ES-I3 (cell line): ENCODE measurements at regions not wholly inside any gene's neighbourhood (a gene's known extent, or its start where the extent isn't known, plus 50 kb on each side); places are given as distances from the start of the nearest gene placed in this dataset.
"Not testable (repeated sequence)": the region's sequence is repeated elsewhere in the genome, so short reads cannot be mapped to it uniquely, and the experiment has no call there.

Source experiments
- H3K36me3 ChIP-seq: 2 replicates; pipeline ENCODE4 v1.6.1; 2013; ENCODE audit warnings: mild to moderate bottlenecking, low read length, control low read depth, moderate library complexity; ENCODE audit not compliant: insufficient read depth
- H3K4me1 ChIP-seq: 2 replicates; pipeline ENCODE4 v1.6.1; 2013; ENCODE audit warnings: mild to moderate bottlenecking, control low read depth, low read length; ENCODE audit not compliant: insufficient read depth
- H3K9ac ChIP-seq: 2 replicates; pipeline ENCODE4 v1.6.1; 2013; ENCODE audit warnings: low read depth, mild to moderate bottlenecking, low read length, moderate library complexity
- H3K9me3 ChIP-seq: 2 replicates; pipeline ENCODE4 v1.6.1; 2013; ENCODE audit warnings: mild to moderate bottlenecking, low read length, moderate library complexity; ENCODE audit not compliant: control insufficient read depth, insufficient read depth

GRCh38 chr13:84831666-84832657 is 949.7 kb upstream of the SLITRK1 start:
- H3K9ac ChIP-seq, result no peak overlapping the region; the same call in 1 of the 2 replicates
- H3K4me1 ChIP-seq, result no peaks in the 10 kb centered on the region
- no peaks in the 10 kb centered on the region for H3K36me3 ChIP-seq
- no peaks in the 10 kb centered on the region for H3K9me3 ChIP-seq

- no peaks in the 10 kb centered on the region for H3K36me3 ChIP-seq
- no peaks in the 10 kb centered on the region for H3K9me3 ChIP-seq
- H3K9ac ChIP-seq, result no peak overlapping the region
- no peaks in the 10 kb centered on the region for H3K4me1 ChIP-seq
Measured at GRCh38 chr13:84823528-84823927, 941.3 kb upstream of the SLITRK1 start.

- no peaks in the 10 kb centered on the region for H3K9me3 ChIP-seq
- no peaks in the 10 kb centered on the region for H3K4me1 ChIP-seq
- no peak overlapping the region for H3K9ac ChIP-seq
- no peaks in the 10 kb centered on the region for H3K36me3 ChIP-seq
Measured at GRCh38 chr13:84821261-84821660, 939.0 kb upstream of the SLITRK1 start.

DNA sequence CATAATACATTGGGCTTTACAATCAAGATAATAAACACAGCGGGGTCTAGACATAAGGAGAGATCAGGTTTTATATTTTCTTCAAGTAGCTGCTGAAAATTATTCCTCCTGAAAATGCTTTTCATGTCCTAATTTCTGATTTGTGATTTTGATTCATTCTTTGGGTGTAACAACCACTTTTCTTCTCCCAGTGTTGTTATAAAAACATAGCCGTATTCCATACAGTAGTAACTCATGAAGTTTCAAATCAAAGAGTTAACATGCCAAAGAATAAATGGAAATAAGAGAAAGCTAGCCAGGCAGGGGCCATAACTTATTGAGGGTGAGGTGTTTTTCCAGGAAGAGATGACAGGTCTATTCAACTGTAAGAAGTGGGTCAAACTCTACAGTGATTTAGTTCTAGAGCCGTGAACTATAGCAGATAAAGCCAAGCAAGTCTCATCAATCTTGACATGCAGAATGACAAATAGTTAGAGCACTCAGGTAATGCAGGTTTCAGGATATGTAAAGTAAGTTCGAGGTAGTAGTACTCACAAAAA is 934.4 kb upstream of the SLITRK1 start:
- Histone ChIP-seq H3K9me3 (no peaks in the 10 kb centered on the region), H3K9ac (no peak overlapping the region), H3K36me3 (no peaks in the 10 kb centered on the region), H3K4me1 (no peaks in the 10 kb centered on the region)

GRCh38 chr13:84812789-84813188 is 930.5 kb upstream of the SLITRK1 start:
- no peak overlapping the region for H3K9ac ChIP-seq
- H3K9me3 ChIP-seq, result no peaks in the 10 kb centered on the region
- peaks cover 9% of the 10 kb centered on the region; the same call in 1 of the 2 replicates for H3K4me1 ChIP-seq
- no peaks in the 10 kb centered on the region for H3K36me3 ChIP-seq

DNA sequence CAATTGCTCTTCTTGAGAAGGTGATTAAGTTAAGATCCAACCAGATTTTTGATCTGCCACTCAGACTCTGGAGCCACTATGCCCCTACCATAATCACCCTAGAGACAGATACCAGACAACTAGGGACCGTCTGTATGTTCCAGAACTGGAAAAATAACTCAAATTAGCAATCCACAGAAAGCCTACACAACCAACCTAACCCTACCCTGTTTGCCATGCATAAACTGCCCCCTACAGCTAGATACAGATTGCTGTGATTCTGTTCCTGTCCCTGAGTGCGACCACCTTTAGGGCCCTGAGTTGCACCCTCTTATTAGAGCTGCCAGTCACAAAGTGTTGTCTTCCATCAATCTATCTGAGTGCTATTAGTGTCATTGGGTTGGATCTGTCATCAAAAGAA is 929.8 kb upstream of the SLITRK1 start:
- Histone ChIP-seq H3K9ac (no peak overlapping the region), H3K36me3 (no peaks in the 10 kb centered on the region), H3K4me1 (peaks cover 9% of the 10 kb centered on the region; the same call in 1 of the 2 replicates), H3K9me3 (no peaks in the 10 kb centered on the region)

GRCh38 chr13:84810781-84811180 is 928.5 kb upstream of the SLITRK1 start:
- H3K9me3 ChIP-seq, result no peaks in the 10 kb centered on the region
- no peak overlapping the region for H3K9ac ChIP-seq
- no peaks in the 10 kb centered on the region for H3K36me3 ChIP-seq
- H3K4me1 ChIP-seq, result peaks cover 9% of the 10 kb centered on the region; the same call in 1 of the 2 replicates

GRCh38 chr13:84802073-84802472 is 919.8 kb upstream of the SLITRK1 start:
- no peaks in the 10 kb centered on the region for H3K9me3 ChIP-seq
- H3K36me3 ChIP-seq, result no peaks in the 10 kb centered on the region
- H3K4me1 ChIP-seq, result no peaks in the 10 kb centered on the region
- H3K9ac ChIP-seq, result no peak overlapping the region

DNA sequence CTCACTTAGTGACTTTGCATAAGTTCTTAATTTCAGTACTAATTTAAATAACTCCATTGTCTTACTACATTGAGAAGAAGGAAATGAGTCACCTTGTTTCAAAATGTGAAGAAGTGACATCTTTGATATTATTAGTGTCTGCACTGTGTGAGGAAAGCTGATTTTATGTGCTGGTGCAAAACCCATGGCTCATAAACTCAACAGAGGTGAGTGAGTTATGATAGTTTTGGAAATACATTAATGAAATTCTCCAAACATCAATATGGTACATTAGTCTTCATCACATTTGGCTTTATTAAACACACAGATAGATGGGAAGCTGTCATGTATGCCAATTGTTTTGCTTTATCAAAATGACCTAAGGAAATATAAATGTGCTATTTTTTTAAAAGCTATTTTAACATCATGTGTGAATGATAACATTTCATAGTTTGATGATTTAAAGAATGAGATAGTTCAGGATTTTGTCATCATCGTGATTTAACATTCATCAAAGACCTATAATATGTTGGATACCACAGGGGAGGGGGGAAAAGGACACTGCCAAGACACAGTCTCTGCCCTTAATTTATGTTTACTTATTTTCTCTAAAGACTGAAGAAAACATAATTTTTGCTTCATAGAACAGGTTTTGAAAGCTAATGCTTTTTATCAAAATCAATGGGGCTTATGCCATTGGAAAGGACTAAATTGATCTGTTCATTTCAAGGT is 902.3 kb upstream of the SLITRK1 start:
- Histone ChIP-seq H3K9ac (no peak overlapping the region), H3K36me3 (no peaks in the 10 kb centered on the region), H3K4me1 (peaks cover 9% of the 10 kb centered on the region; the same call in 1 of the 2 replicates), H3K9me3 (no peaks in the 10 kb centered on the region)

- no peak overlapping the region for H3K9ac ChIP-seq
- no peaks in the 10 kb centered on the region for H3K9me3 ChIP-seq
- H3K4me1 ChIP-seq, result no peaks in the 10 kb centered on the region
- H3K36me3 ChIP-seq, result no peaks in the 10 kb centered on the region
Measured at GRCh38 chr13:84777316-84777715, 895.0 kb upstream of the SLITRK1 start.

GRCh38 chr13:84776593-84776992 is 894.3 kb upstream of the SLITRK1 start:
- no peaks in the 10 kb centered on the region for H3K9me3 ChIP-seq
- no peaks in the 10 kb centered on the region for H3K36me3 ChIP-seq
- no peaks in the 10 kb centered on the region for H3K4me1 ChIP-seq
- no peak overlapping the region for H3K9ac ChIP-seq

DNA sequence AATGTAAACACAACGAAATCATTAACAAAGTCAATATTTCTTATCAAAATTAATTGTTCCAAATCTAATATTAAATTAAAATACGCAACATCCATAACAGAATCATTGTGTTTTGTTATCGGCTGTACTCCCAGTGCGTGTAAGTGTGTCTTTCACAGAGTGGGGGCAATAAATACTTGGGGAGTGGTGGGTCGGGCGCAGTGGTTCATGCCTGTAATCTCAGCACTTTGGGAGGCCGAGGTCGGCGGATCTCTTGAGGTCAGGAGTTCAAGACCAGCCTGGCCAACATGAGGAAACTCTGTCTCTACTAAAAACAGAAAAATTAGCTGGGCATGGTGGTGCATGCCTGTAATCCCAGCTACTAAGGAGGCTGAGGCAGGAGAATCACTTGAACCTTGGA is 893.6 kb upstream of the SLITRK1 start:
- not testable (repeated sequence) for H3K9me3 ChIP-seq, H3K36me3 ChIP-seq, H3K9ac ChIP-seq, H3K4me1 ChIP-seq

DNA sequence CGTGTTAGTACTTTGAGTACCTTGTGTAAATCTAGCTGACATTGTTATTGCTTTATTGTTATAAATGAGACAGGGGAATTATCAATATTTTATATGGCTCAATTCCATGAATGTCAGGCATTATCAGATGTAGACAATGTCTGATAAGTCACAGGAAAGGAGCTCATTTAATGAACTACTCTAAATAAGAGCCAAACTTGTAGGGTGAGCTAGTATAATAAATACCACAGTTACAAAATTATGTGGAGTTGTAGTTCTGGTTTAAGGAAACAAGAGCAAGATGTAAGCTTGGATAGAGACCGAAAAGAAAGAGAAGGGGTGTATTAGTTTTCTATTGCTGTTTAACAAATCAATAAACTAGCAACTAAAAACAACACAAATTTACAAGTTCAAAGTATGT is 891.8 kb upstream of the SLITRK1 start:
- H3K4me1 ChIP-seq, result no peaks in the 10 kb centered on the region; the same call in 1 of the 2 replicates
- no peaks in the 10 kb centered on the region for H3K36me3 ChIP-seq
- no peak overlapping the region for H3K9ac ChIP-seq
- H3K9me3 ChIP-seq, result no peaks in the 10 kb centered on the region

- Histone ChIP-seq H3K9ac (no peak overlapping the region), H3K36me3 (no peaks in the 10 kb centered on the region), H3K4me1 (no peaks in the 10 kb centered on the region), H3K9me3 (no peaks in the 10 kb centered on the region)
Measured at GRCh38 chr13:84760956-84761355, 878.7 kb upstream of the SLITRK1 start.
